Eye (tissue), 1 donor: ENCODE measurements at regions not wholly inside any gene's neighbourhood (a gene's known extent, or its start where the extent isn't known, plus 50 kb on each side); places are given as distances from the start of the nearest gene placed in this dataset.

Experiments used
- DNase-seq: peaks from one replicate; pipeline ENCODE4 v3.0.0-alpha.2; 2015

GRCh38 chr19:31959527-31960018 lies 385.8 kb upstream of the ZNF507 start:
- DNase-seq, result no peak

GRCh38 chr19:31960474-31960873 lies 384.9 kb upstream of the ZNF507 start:
- no peak for DNase-seq

- DNase-seq, result no peak
Measured at GRCh38 chr19:31961191-31961590, 384.2 kb upstream of the ZNF507 start.

GRCh38 chr19:31961667-31962066 lies 383.7 kb upstream of the ZNF507 start:
- no peak for DNase-seq

- DNase-seq, result peak; percentile 52
Measured at GRCh38 chr19:31962561-31962996, 382.8 kb upstream of the ZNF507 start.

GRCh38 chr19:31963746-31964145 lies 381.7 kb upstream of the ZNF507 start:
- no peak for DNase-seq

GRCh38 chr19:31969016-31969415 lies 376.4 kb upstream of the ZNF507 start:
- DNase-seq, result no peak

GRCh38 chr19:31970027-31970461 lies 375.4 kb upstream of the ZNF507 start:
- no peak for DNase-seq

- no peak for DNase-seq
Measured at GRCh38 chr19:31974290-31974689, 371.1 kb upstream of the ZNF507 start.

GRCh38 chr19:31974941-31975340 lies 370.5 kb upstream of the ZNF507 start:
- DNase-seq, result no peak

GRCh38 chr19:31975461-31975860 lies 369.9 kb upstream of the ZNF507 start:
- DNase-seq, result no peak

- no peak for DNase-seq
Measured at GRCh38 chr19:31976775-31977536, 368.5 kb upstream of the ZNF507 start.

- DNase-seq, result no peak
Measured at GRCh38 chr19:31979362-31979761, 366.0 kb upstream of the ZNF507 start.

GRCh38 chr19:31979949-31980670 lies 365.3 kb upstream of the ZNF507 start:
- peak; percentile 9 for DNase-seq

GRCh38 chr19:31980796-31981195 lies 364.6 kb upstream of the ZNF507 start:
- DNase-seq, result no peak

GRCh38 chr19:31981545-31981944 lies 363.9 kb upstream of the ZNF507 start:
- no peak for DNase-seq

GRCh38 chr19:31983647-31984046 lies 361.8 kb upstream of the ZNF507 start:
- no peak for DNase-seq

GRCh38 chr19:31985001-31985605 lies 360.3 kb upstream of the ZNF507 start:
- DNase-seq, result no peak

GRCh38 chr19:31986951-31987350 lies 358.5 kb upstream of the ZNF507 start:
- DNase-seq, result no peak

- no peak for DNase-seq
Measured at GRCh38 chr19:31988256-31988655, 357.2 kb upstream of the ZNF507 start.

- no peak for DNase-seq
Measured at GRCh38 chr19:31991984-31992655, 353.3 kb upstream of the ZNF507 start.

GRCh38 chr19:31992750-31993149 lies 352.7 kb upstream of the ZNF507 start:
- no peak for DNase-seq

GRCh38 chr19:31995546-31995945 lies 349.9 kb upstream of the ZNF507 start:
- no peak for DNase-seq
